Parathyroid adenoma (tissue), 2 donors: ENCODE measurements at regions not wholly inside any gene's neighbourhood (a gene's known extent, or its start where the extent isn't known, plus 50 kb on each side); places are given as distances from the start of the nearest gene placed in this dataset.

Source experiments
- H2AFZ ChIP-seq: fragments of 300-600 bp; sonication (generic); one replicate; pipeline ENCODE4 v1.7.0; 2017; ENCODE audit warnings: antibody characterized with exemption, mild to moderate bottlenecking
- H3K27ac ChIP-seq: fragments of 300-600 bp; sonication (generic); one replicate; pipeline ENCODE4 v1.7.0; 2017
- H3K27me3 ChIP-seq: fragments of 300-600 bp; sonication (generic); one replicate; pipeline ENCODE4 v1.7.0; 2017; ENCODE audit warnings: low read length; ENCODE audit not compliant: control insufficient read depth, insufficient read depth
- H3K36me3 ChIP-seq: fragments of 300-600 bp; sonication (generic); one replicate; pipeline ENCODE4 v1.7.0; 2017; ENCODE audit warnings: low read length; ENCODE audit not compliant: control insufficient read depth, insufficient read depth
- H3K4me1 ChIP-seq: fragments of 300-600 bp; sonication (generic); one replicate; pipeline ENCODE4 v1.7.0; 2017; ENCODE audit warnings: control low read depth
- H3K4me2 ChIP-seq: fragments of 300-600 bp; sonication (generic); one replicate; pipeline ENCODE4 v1.7.0; 2017; ENCODE audit warnings: low read length
- H3K4me3 ChIP-seq: fragments of 300-600 bp; sonication (generic); one replicate; pipeline ENCODE4 v1.7.0; 2017; ENCODE audit warnings: low read depth, low read length
- H3K79me2 ChIP-seq: fragments of 300-600 bp; sonication (generic); one replicate; pipeline ENCODE4 v1.7.0; 2017; ENCODE audit warnings: control low read depth
- H3K9ac ChIP-seq: fragments of 300-600 bp; sonication (generic); one replicate; pipeline ENCODE4 v1.7.0; 2017; ENCODE audit warnings: mild to moderate bottlenecking
- H3K9me3 ChIP-seq: fragments of 300-600 bp; sonication (generic); one replicate; pipeline ENCODE4 v1.7.0; 2017; ENCODE audit warnings: low read length; ENCODE audit not compliant: control insufficient read depth
- TF ChIP-seq, protein P1 (sequence below): fragments of 300-600 bp; sonication (generic); IDR thresholded peaks from one replicate; pipeline ENCODE4 v1.7.0; 2017; ENCODE audit warnings: antibody characterized with exemption, mild to moderate bottlenecking
- donor health status: primary hyperparathyroidism.

DNA sequence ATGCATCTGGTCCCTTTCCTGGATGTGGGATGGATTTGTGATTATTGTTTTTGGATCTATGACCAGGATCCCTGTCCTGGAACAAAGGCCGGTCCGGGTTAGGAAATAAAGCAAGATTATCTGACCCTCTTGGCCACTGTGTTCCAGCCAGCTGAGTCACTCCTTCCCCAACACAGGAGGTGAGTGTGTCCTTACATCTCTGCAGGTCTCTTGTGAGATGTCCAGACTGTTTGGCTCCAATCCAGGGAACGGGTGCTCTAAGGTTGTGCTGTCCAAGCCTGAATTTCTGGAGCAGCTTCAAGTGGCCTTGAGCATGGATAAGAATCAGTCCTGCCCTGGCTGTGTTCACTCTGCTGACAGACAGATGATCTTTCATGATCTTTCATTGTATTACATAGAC is 136.5 kb upstream of the CCL2 start:
- no peak overlapping the region for H3K4me3 ChIP-seq
- no peak overlapping the region for H3K4me2 ChIP-seq
- TF ChIP-seq, protein P1, sequence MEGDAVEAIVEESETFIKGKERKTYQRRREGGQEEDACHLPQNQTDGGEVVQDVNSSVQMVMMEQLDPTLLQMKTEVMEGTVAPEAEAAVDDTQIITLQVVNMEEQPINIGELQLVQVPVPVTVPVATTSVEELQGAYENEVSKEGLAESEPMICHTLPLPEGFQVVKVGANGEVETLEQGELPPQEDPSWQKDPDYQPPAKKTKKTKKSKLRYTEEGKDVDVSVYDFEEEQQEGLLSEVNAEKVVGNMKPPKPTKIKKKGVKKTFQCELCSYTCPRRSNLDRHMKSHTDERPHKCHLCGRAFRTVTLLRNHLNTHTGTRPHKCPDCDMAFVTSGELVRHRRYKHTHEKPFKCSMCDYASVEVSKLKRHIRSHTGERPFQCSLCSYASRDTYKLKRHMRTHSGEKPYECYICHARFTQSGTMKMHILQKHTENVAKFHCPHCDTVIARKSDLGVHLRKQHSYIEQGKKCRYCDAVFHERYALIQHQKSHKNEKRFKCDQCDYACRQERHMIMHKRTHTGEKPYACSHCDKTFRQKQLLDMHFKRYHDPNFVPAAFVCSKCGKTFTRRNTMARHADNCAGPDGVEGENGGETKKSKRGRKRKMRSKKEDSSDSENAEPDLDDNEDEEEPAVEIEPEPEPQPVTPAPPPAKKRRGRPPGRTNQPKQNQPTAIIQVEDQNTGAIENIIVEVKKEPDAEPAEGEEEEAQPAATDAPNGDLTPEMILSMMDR, result no peak
- H3K9ac ChIP-seq, result no peak overlapping the region
- H3K9me3 ChIP-seq, result no peaks in the 10 kb centered on the region
- H3K27ac ChIP-seq, result no peak overlapping the region
- H3K36me3 ChIP-seq, result no peaks in the 10 kb centered on the region
- no peaks in the 10 kb centered on the region for H3K27me3 ChIP-seq
- no peaks in the 10 kb centered on the region for H3K79me2 ChIP-seq
- H2AFZ ChIP-seq, result no peak overlapping the region
- no peaks in the 10 kb centered on the region for H3K4me1 ChIP-seq

DNA sequence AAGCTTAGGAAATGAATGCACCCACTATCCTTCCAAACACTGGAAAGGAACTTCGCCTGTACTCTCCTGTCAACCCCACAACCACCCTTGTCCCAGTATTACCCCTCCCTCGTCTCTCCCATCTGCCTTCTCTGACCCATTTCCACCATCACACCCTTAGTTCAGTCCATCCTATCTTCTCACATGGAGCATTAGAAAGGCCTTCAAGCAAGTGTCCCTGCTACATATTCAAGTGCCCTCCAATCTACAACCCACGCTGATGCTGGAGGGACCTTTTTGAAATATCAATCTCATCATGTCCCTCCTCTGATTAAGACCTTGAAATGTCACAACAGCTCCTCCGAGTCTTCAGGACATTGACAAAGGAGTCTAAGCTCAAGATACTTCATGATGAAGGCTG is 133.8 kb upstream of the CCL2 start:
- no peaks in the 10 kb centered on the region for H3K4me1 ChIP-seq
- TF ChIP-seq, protein P1, result no peak
- H3K4me3 ChIP-seq, result no peak overlapping the region
- H2AFZ ChIP-seq, result no peak overlapping the region
- no peaks in the 10 kb centered on the region for H3K9me3 ChIP-seq
- H3K36me3 ChIP-seq, result no peaks in the 10 kb centered on the region
- no peaks in the 10 kb centered on the region for H3K79me2 ChIP-seq
- H3K9ac ChIP-seq, result no peak overlapping the region
- no peaks in the 10 kb centered on the region for H3K27me3 ChIP-seq
- H3K27ac ChIP-seq, result no peak overlapping the region
- H3K4me2 ChIP-seq, result no peak overlapping the region

DNA sequence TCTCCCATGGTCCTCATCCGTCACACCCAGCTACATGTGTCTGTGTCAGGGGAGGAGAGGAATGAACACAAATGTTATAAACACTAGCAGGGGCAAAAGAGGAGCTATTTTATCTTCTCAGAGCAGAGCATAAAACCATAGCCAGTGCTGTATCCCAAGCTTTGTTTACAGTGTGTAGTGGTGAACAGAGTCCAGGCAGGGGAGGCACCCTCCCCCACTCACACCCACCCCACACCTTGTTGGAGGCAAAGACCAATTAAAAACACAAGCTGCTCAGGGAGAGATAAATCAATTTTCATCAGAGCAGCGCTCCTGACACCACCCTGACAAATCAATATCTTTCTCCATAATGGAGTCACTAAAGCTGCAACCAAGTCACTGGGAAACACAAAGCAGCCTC is 132.6 kb upstream of the CCL2 start:
- Histone ChIP-seq H3K79me2 (no peaks in the 10 kb centered on the region), H3K27ac (no peak overlapping the region), H3K4me2 (no peak overlapping the region), H3K27me3 (peaks cover 7% of the 10 kb centered on the region), H3K9me3 (no peaks in the 10 kb centered on the region), H3K4me3 (no peak overlapping the region), H2AFZ (no peak overlapping the region), H3K36me3 (no peaks in the 10 kb centered on the region), H3K4me1 (no peaks in the 10 kb centered on the region), H3K9ac (no peak overlapping the region)
- TF ChIP-seq, protein P1, result no peak

DNA sequence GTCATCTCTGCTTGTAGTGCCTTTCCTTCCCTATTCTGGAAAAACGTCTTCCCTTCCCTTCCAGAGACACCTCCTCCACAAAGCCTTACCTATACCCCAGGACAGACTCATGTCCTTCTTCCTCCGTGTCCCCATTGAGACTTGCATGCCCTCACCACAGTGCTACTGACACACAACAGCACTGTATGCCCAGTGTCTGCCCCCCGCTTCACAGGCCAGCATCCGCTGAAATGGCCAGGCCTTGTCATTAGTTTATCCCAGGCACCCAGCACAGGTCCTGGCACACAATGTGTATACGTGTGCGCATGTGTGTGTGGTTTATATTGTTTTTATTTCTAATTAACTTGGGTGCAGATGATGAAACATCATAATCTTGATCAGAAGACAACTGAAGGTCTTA is 130.1 kb upstream of the CCL2 start:
- Histone ChIP-seq H3K36me3 (no peaks in the 10 kb centered on the region), H3K9ac (no peak overlapping the region), H2AFZ (no peak overlapping the region), H3K9me3 (no peaks in the 10 kb centered on the region), H3K4me2 (no peak overlapping the region), H3K4me3 (no peak overlapping the region), H3K27ac (no peak overlapping the region), H3K27me3 (peaks cover 7% of the 10 kb centered on the region), H3K79me2 (no peaks in the 10 kb centered on the region), H3K4me1 (no peaks in the 10 kb centered on the region)
- TF ChIP-seq, protein P1, result no peak

DNA sequence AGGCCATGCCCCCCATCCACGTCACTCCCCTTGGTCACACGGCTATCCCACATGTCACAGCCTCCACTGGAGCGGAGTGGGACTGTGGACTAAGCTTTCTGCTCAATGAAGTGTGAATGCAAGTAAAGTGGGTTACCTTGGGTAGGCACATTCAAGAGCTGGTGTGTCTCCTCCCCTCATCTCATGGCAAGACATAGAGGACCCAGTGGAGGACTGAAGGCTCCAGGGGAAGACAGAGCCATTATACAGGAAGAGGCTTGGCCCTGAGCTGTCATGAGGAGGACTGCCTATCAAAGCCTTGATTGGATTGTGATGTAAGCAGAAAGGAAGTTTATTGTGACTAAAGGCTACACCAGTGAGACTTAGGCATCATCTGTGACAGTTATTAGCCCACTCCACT is 129.2 kb upstream of the CCL2 start:
- Histone ChIP-seq H3K27me3 (peaks cover 7% of the 10 kb centered on the region), H3K27ac (no peak overlapping the region), H3K36me3 (no peaks in the 10 kb centered on the region), H3K4me3 (no peak overlapping the region), H3K9ac (no peak overlapping the region), H3K4me1 (no peaks in the 10 kb centered on the region), H2AFZ (no peak overlapping the region), H3K4me2 (no peak overlapping the region), H3K9me3 (no peaks in the 10 kb centered on the region), H3K79me2 (no peaks in the 10 kb centered on the region)
- TF ChIP-seq, protein P1, result no peak
